ENCODE measurements at regions not wholly inside any gene's neighbourhood (a gene's known extent, or its start where the extent isn't known, plus 50 kb on each side); places are given as distances from the start of the nearest gene placed in this dataset.
A peak's percentile ranks its signal among the peaks of the same experiment; 100 is the strongest.

- ATAC-seq (no peak), DNase-seq (no peak)
- H3K4me3 ChIP-seq: no peak overlapping the region
- H3K4me1 ChIP-seq (ENCODE audit: low read depth): no peaks in the 10 kb centered on the region
- intact Hi-C loops (cut with DNase I, micrococcal nuclease): no loop called here
- no peaks in the 10 kb centered on the region for H3K36me3 ChIP-seq (ENCODE audit: low read depth)
- no peak for TF ChIP-seq CTCF (IDR thresholded peaks at IDR 0.05)
- H3K9me3 ChIP-seq: no peaks in the 10 kb centered on the region
These were observed 576.4 kb downstream of the REEP3 start for GRCh38 chr10:64097391-64098122.

- no peaks in the 10 kb centered on the region for H3K4me1 ChIP-seq (ENCODE audit: low read depth)
- intact Hi-C loops (cut with DNase I, micrococcal nuclease): no loop called here
These were observed 577.8 kb downstream of the REEP3 start for GRCh38 chr10:64098994-64099393.

GRCh38 chr10:64101606-64102263, 580.5 kb downstream of the REEP3 start:
- intact Hi-C loops (cut with DNase I, micrococcal nuclease): no loop called here
- no peak for TF ChIP-seq CTCF (IDR thresholded peaks at IDR 0.05)
- ATAC-seq: peak; percentile 14
- no peaks in the 10 kb centered on the region for H3K4me1 ChIP-seq (ENCODE audit: low read depth)
- H3K4me3 ChIP-seq: no peak overlapping the region
- DNase-seq: peak in 1 of 3 donors; percentile 19
- H3K9me3 ChIP-seq: no peaks in the 10 kb centered on the region
- no peaks in the 10 kb centered on the region for H3K36me3 ChIP-seq (ENCODE audit: low read depth)

More at GRCh38 chr10:64098994-64099393, 577.8 kb downstream of the REEP3 start:
- ATAC-seq (no peak), DNase-seq (no peak)
- Histone ChIP-seq H3K4me3 (no peak overlapping the region), H3K36me3 (ENCODE audit: low read depth) (no peaks in the 10 kb centered on the region), H3K9me3 (no peaks in the 10 kb centered on the region)
- TF ChIP-seq CTCF (IDR thresholded peaks at IDR 0.05): no peak

- Histone ChIP-seq H3K4me1 (ENCODE audit: low read depth) (no peaks in the 10 kb centered on the region), H3K9me3 (no peaks in the 10 kb centered on the region), H3K4me3 (no peak overlapping the region), H3K36me3 (ENCODE audit: low read depth) (no peaks in the 10 kb centered on the region)
- no peak for DNase-seq
- TF ChIP-seq CTCF (IDR thresholded peaks at IDR 0.05): no peak
- intact Hi-C loops (cut with DNase I, micrococcal nuclease): no loop called here
- ATAC-seq: peak; percentile 65
These were observed 581.0 kb downstream of the REEP3 start for GRCh38 chr10:64102264-64102633.

GRCh38 chr10:64102916-64103315, 581.7 kb downstream of the REEP3 start:
- Histone ChIP-seq H3K9me3 (no peaks in the 10 kb centered on the region), H3K4me1 (ENCODE audit: low read depth) (no peaks in the 10 kb centered on the region), H3K4me3 (no peak overlapping the region), H3K36me3 (ENCODE audit: low read depth) (no peaks in the 10 kb centered on the region)
- intact Hi-C loops (cut with DNase I, micrococcal nuclease): no loop called here
- DNase-seq (no peak), ATAC-seq (no peak)
- no peak for TF ChIP-seq CTCF (IDR thresholded peaks at IDR 0.05)
